ENCODE measurements at regions not wholly inside any gene's neighbourhood (a gene's known extent, or its start where the extent isn't known, plus 50 kb on each side); places are given as distances from the start of the nearest gene placed in this dataset.

DNA sequence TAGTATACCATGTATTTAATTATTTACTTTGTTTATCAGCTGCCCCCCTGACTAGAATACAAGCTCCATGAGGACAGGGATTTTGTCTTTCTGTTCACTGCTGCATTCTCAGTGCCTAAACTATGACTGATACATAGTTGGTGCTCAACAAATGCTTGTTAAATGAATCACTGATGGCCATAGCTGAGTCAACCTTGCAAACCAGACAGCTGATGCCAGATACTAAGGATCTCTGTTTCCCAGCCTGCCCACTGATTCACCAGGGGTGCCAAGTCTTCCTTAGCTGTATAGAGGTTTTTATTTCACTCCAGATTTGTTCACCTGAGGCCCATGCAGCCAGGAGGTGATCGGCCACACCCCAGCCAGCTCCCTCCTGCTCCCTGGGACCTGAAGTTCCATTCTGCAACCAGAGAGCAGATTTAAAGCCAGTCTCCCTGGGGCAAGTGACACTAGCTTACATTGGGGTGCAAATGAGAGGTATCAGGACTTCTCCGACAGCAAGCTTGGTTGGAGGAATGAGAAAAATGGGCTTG is 92.2 kb downstream of the C1QL2 start:
- DNase-seq (ENCODE audit: low spot score) (no peak), ATAC-seq (no peak)
- Mint-ChIP-seq H3K27me3 (ENCODE audit: low read depth) (peaks cover under 1% of the 10 kb centered on the region; the same call in 1 of the 2 replicates), H3K36me3 (no peaks in the 10 kb centered on the region), H3K27ac (no peak overlapping the region), H3K9me3 (peaks cover 12% of the 10 kb centered on the region), H3K4me3 (no peak overlapping the region), H3K4me1 (no peaks in the 10 kb centered on the region; the same call in 1 of the 2 replicates)
- CTCF ChIA-PET = interaction anchor here (0.6 to 1.4 kb wide), 3 partner anchors 60 to 225 kb away, joined by 3 to 5 read pairs (median 3); no protein-coding TSS in a partner anchor
- TF ChIP-seq HMGA2 (CRISPR knock-in tag; IDR thresholded peaks at IDR 0.05) = no peak
- TF ChIP-seq IRF2 (CRISPR knock-in tag; IDR thresholded peaks at IDR 0.05; ENCODE audit: borderline replicate concordance, low read depth) = no peak
- TF ChIP-seq, protein P1, sequence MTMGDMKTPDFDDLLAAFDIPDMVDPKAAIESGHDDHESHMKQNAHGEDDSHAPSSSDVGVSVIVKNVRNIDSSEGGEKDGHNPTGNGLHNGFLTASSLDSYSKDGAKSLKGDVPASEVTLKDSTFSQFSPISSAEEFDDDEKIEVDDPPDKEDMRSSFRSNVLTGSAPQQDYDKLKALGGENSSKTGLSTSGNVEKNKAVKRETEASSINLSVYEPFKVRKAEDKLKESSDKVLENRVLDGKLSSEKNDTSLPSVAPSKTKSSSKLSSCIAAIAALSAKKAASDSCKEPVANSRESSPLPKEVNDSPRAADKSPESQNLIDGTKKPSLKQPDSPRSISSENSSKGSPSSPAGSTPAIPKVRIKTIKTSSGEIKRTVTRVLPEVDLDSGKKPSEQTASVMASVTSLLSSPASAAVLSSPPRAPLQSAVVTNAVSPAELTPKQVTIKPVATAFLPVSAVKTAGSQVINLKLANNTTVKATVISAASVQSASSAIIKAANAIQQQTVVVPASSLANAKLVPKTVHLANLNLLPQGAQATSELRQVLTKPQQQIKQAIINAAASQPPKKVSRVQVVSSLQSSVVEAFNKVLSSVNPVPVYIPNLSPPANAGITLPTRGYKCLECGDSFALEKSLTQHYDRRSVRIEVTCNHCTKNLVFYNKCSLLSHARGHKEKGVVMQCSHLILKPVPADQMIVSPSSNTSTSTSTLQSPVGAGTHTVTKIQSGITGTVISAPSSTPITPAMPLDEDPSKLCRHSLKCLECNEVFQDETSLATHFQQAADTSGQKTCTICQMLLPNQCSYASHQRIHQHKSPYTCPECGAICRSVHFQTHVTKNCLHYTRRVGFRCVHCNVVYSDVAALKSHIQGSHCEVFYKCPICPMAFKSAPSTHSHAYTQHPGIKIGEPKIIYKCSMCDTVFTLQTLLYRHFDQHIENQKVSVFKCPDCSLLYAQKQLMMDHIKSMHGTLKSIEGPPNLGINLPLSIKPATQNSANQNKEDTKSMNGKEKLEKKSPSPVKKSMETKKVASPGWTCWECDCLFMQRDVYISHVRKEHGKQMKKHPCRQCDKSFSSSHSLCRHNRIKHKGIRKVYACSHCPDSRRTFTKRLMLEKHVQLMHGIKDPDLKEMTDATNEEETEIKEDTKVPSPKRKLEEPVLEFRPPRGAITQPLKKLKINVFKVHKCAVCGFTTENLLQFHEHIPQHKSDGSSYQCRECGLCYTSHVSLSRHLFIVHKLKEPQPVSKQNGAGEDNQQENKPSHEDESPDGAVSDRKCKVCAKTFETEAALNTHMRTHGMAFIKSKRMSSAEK (CRISPR knock-in tag; IDR thresholded peaks at IDR 0.05; ENCODE audit: borderline replicate concordance) = no peak
- TF ChIP-seq GTF2I (CRISPR knock-in tag; conservative IDR thresholded peaks at IDR 0.05) = no peak
- TF ChIP-seq, protein P2, sequence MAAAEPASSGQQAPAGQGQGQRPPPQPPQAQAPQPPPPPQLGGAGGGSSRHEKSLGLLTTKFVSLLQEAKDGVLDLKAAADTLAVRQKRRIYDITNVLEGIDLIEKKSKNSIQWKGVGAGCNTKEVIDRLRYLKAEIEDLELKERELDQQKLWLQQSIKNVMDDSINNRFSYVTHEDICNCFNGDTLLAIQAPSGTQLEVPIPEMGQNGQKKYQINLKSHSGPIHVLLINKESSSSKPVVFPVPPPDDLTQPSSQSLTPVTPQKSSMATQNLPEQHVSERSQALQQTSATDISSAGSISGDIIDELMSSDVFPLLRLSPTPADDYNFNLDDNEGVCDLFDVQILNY (CRISPR knock-in tag; IDR thresholded peaks at IDR 0.05) = no peak
- no peak for TF ChIP-seq EMX1 (CRISPR knock-in tag; IDR thresholded peaks at IDR 0.05)
- TF ChIP-seq TEAD1 (CRISPR knock-in tag; IDR thresholded peaks at IDR 0.05) = no peak
- no peak for TF ChIP-seq ATF1 (CRISPR knock-in tag; IDR thresholded peaks at IDR 0.05)
- no peak for TF ChIP-seq ZNF232 (CRISPR knock-in tag; IDR thresholded peaks at IDR 0.05)
- TF ChIP-seq ELF4 (CRISPR knock-in tag; IDR thresholded peaks at IDR 0.05; ENCODE audit: low read depth) = no peak
- no peak for TF ChIP-seq ESRRA (CRISPR knock-in tag; IDR thresholded peaks at IDR 0.05; ENCODE audit: borderline replicate concordance)
- no peak for TF ChIP-seq ZNF121 (CRISPR knock-in tag; IDR thresholded peaks at IDR 0.05)
- POLR2A ChIA-PET = no interaction called here

DNA sequence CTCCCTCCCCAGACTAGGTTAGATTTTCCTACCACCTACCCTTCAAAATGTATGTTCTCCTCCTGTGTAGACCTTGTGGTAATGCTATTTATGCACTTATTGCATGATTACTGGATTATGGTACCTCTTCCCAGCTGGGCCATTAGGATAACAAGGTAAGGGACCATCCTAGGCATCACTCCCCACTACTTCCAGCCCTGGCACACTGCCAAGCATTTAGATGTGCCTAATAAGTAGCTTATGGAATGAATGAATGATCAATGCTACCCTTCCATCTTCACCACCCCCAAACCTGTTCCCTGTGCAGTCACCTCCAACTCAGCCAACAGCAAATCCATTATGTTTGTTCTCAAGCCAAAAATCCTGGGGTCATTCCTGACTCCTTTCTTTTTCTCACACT is 93.4 kb downstream of the C1QL2 start:
- Mint-ChIP-seq H3K4me3 (no peak overlapping the region), H3K27me3 (ENCODE audit: low read depth) (peaks cover 3% of the 10 kb centered on the region; the same call in 1 of the 2 replicates), H3K4me1 (no peaks in the 10 kb centered on the region; the same call in 1 of the 2 replicates), H3K36me3 (no peaks in the 10 kb centered on the region), H3K9me3 (peaks cover 15% of the 10 kb centered on the region), H3K27ac (no peak overlapping the region)
- no peak for TF ChIP-seq ELF4 (CRISPR knock-in tag; IDR thresholded peaks at IDR 0.05; ENCODE audit: low read depth)
- DNase-seq (ENCODE audit: low spot score) = no peak
- ATAC-seq = no peak
- ChIA-PET POLR2A (no interaction called here), CTCF (interaction anchor here (1.4 kb wide), 1 partner anchor 61 kb away, joined by 5 read pairs; no protein-coding TSS in a partner anchor)

DNA sequence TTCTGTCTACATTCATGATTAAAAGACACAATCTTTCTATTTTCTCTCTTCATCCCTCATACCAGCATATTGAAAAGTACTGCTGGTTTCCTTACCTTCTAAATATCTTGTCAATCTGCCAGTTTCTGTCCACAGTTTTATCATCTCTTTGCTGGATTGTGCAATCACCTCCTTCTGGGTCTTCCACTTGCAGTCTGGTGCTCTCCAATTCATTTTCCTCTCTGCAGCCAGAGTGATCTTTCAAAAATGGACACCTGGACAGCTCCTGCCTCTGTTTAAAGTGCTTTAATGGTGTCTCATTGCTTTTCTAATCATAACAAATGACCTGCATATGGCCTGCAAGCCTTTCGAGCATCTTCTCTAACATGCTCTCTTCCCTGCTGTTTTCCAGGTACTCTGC is 94.0 kb downstream of the C1QL2 start:
- POLR2A ChIA-PET = no interaction called here
- no peak for ATAC-seq
- no peak overlapping the region for H3K4me3 Mint-ChIP-seq
- H3K4me1 Mint-ChIP-seq = no peaks in the 10 kb centered on the region; the same call in 1 of the 2 replicates
- DNase-seq (ENCODE audit: low spot score) = no peak
- no peaks in the 10 kb centered on the region for H3K36me3 Mint-ChIP-seq
- H3K27me3 Mint-ChIP-seq (ENCODE audit: low read depth) = peaks cover 3% of the 10 kb centered on the region; the same call in 1 of the 2 replicates
- TF ChIP-seq EMX1 (CRISPR knock-in tag; IDR thresholded peaks at IDR 0.05) (no peak), SMAD4 (CRISPR knock-in tag; IDR thresholded peaks at IDR 0.05) (no peak)
- H3K9me3 Mint-ChIP-seq = peaks cover 15% of the 10 kb centered on the region
- no peak overlapping the region for H3K27ac Mint-ChIP-seq
- CTCF ChIA-PET = interaction anchor here (0.5 kb wide), 1 partner anchor 53 kb away, joined by 5 read pairs; no protein-coding TSS in a partner anchor

DNA sequence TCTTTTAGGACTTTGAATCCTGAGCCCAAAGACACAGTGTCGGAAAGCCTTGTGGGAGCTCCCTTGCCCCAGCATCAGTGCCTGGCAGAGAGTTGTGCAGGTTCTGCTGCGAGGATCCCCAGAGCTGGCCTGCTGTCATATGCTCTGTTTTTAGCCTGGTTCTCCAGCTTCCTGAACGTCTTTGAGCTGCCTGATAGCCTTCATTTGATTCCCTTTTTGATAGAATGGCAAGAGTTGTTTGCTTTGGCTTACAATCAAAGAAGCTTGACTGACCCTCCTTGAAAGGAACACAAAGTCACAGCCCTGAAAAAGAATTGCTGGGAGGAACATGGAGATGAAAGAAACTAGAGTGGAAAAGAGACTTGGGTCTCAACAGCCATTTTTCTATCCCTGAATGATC is 95.4 kb downstream of the C1QL2 start:
- Mint-ChIP-seq H3K4me3 (no peak overlapping the region), H3K36me3 (no peaks in the 10 kb centered on the region), H3K9me3 (peaks cover 15% of the 10 kb centered on the region), H3K27me3 (ENCODE audit: low read depth) (peaks cover 6% of the 10 kb centered on the region; the same call in 1 of the 2 replicates), H3K4me1 (no peaks in the 10 kb centered on the region), H3K27ac (no peak overlapping the region)
- ATAC-seq = no peak
- CTCF ChIA-PET = interaction anchor here (1.9 kb wide), 1 partner anchor 13 kb away, joined by 5 read pairs; no protein-coding TSS in a partner anchor
- DNase-seq (ENCODE audit: low spot score) = no peak
- POLR2A ChIA-PET = interaction anchor here (0.7 kb wide), 1 partner anchor 195 kb away, joined by 3 read pairs; no protein-coding TSS in a partner anchor
- TF ChIP-seq, protein P3, sequence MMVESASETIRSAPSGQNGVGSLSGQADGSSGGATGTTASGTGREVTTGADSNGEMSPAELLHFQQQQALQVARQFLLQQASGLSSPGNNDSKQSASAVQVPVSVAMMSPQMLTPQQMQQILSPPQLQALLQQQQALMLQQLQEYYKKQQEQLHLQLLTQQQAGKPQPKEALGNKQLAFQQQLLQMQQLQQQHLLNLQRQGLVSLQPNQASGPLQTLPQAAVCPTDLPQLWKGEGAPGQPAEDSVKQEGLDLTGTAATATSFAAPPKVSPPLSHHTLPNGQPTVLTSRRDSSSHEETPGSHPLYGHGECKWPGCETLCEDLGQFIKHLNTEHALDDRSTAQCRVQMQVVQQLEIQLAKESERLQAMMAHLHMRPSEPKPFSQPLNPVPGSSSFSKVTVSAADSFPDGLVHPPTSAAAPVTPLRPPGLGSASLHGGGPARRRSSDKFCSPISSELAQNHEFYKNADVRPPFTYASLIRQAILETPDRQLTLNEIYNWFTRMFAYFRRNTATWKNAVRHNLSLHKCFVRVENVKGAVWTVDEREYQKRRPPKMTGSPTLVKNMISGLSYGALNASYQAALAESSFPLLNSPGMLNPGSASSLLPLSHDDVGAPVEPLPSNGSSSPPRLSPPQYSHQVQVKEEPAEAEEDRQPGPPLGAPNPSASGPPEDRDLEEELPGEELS (CRISPR knock-in tag; IDR thresholded peaks at IDR 0.05) = no peak
- no peak for TF ChIP-seq NR1H2 (CRISPR knock-in tag; IDR thresholded peaks at IDR 0.05)
- TF ChIP-seq, protein P4, sequence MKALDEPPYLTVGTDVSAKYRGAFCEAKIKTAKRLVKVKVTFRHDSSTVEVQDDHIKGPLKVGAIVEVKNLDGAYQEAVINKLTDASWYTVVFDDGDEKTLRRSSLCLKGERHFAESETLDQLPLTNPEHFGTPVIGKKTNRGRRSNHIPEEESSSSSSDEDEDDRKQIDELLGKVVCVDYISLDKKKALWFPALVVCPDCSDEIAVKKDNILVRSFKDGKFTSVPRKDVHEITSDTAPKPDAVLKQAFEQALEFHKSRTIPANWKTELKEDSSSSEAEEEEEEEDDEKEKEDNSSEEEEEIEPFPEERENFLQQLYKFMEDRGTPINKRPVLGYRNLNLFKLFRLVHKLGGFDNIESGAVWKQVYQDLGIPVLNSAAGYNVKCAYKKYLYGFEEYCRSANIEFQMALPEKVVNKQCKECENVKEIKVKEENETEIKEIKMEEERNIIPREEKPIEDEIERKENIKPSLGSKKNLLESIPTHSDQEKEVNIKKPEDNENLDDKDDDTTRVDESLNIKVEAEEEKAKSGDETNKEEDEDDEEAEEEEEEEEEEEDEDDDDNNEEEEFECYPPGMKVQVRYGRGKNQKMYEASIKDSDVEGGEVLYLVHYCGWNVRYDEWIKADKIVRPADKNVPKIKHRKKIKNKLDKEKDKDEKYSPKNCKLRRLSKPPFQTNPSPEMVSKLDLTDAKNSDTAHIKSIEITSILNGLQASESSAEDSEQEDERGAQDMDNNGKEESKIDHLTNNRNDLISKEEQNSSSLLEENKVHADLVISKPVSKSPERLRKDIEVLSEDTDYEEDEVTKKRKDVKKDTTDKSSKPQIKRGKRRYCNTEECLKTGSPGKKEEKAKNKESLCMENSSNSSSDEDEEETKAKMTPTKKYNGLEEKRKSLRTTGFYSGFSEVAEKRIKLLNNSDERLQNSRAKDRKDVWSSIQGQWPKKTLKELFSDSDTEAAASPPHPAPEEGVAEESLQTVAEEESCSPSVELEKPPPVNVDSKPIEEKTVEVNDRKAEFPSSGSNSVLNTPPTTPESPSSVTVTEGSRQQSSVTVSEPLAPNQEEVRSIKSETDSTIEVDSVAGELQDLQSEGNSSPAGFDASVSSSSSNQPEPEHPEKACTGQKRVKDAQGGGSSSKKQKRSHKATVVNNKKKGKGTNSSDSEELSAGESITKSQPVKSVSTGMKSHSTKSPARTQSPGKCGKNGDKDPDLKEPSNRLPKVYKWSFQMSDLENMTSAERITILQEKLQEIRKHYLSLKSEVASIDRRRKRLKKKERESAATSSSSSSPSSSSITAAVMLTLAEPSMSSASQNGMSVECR (CRISPR knock-in tag; IDR thresholded peaks at IDR 0.05; ENCODE audit: borderline replicate concordance) = no peak
